AG10803 (cell line): ENCODE measurements at regions not wholly inside any gene's neighbourhood (a gene's known extent, or its start where the extent isn't known, plus 50 kb on each side); places are given as distances from the start of the nearest gene placed in this dataset.

ENCODE experiments used
- DNase-seq: peaks from one replicate; pipeline ENCODE4 v3.0.0; 2010; ENCODE audit warnings: low read depth
- H3K4me3 ChIP-seq: 2 replicates; pipeline ENCODE4 v1.5.1; 2011; ENCODE audit warnings: mild to moderate bottlenecking, low read length, control low read depth
- CTCF ChIP-seq: conservative IDR thresholded peaks from 2 replicates; pipeline ENCODE4 v1.5.1; 2011; ENCODE audit warnings: mild to moderate bottlenecking, low read length, control low read depth, inconsistent platforms

- TF ChIP-seq CTCF: no peak
- no peak overlapping the region for H3K4me3 ChIP-seq
- peak; percentile 70 for DNase-seq
Observed at GRCh38 chr6:67630146-67630545, 1004.9 kb upstream of the ADGRB3 start.

- DNase-seq: peak; percentile 23
- no peak overlapping the region for H3K4me3 ChIP-seq
- no peak for TF ChIP-seq CTCF
Observed at GRCh38 chr6:67629258-67629657, 1005.8 kb upstream of the ADGRB3 start.

DNA sequence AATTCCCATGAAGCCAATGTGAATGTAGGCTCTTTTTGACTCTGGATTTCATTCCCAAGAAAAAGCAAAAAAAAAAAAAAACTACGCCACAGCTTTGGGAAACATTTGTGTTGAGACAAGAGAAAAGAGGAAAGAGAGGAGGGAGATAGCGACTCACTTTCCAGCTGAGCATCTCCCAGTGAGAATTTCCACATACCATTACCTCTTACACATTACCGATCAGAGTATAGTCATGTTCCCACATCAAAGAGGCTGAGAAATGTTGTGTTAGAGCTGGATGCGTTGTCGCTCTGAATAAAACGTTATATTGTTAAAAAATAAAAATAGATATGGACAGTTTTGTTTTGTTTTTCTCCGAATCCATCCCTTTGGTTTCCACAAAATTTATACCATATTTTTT, 1019.3 kb upstream of the ADGRB3 start:
- H3K4me3 ChIP-seq: no peak overlapping the region
- DNase-seq: peak; percentile 7
- TF ChIP-seq CTCF: no peak

DNA sequence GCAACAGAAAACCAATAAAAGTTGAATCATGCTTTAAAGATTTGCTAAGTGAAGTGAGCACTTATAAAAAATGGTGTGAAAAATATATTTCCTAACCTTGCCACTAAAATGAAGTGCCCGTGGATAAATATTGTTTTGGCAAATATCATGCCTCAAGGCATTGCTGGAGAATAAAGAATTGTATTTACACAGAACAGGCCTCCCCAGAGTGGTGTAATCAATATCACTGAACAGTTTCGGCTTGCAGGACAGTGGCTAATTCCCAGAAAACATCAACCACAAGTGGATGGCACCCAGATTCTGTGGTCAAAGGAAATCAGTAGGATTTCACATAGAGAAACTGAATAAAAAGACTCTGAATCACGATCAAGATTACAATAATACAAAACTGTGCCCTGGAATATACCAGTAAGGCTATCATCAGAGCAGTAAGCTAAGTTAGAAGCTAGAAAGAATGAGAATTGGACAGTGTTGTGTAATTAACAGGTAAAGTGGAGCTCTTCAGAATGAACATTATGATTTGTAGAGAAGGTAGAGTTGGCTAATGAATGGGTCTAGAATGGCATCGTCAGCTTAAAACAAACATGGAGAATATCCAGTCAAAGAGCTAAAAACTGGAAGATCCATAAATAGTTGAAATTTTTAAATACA, 1026.9 kb upstream of the ADGRB3 start:
- DNase-seq: no peak
- no peak overlapping the region for H3K4me3 ChIP-seq
- no peak for TF ChIP-seq CTCF

- DNase-seq: no peak
- H3K4me3 ChIP-seq: no peak overlapping the region
Observed at GRCh38 chr6:67606906-67607828, 1027.9 kb upstream of the ADGRB3 start.

DNA sequence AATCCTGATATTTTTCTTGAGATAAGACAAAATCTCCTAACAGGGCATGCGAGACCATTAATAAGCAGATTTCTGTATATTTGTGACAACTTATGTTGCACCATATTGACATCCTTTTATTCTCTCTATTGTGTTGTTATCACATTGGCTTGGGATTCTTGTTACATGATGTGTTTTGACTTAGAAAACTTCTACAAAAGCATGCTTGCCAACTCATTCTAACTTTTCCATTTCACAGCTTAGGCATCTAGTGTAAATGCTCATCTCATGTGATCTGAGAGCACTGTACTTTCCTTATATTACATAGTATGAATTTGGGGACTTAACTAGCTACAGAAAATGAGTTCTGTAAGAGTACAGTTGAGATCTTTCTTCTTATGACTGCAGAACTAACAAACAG, 1040.7 kb upstream of the ADGRB3 start:
- TF ChIP-seq CTCF: no peak
- no peak for DNase-seq
- H3K4me3 ChIP-seq: no peak overlapping the region

More at GRCh38 chr6:67606906-67607828, 1027.9 kb upstream of the ADGRB3 start:
- TF ChIP-seq CTCF: no peak

DNA sequence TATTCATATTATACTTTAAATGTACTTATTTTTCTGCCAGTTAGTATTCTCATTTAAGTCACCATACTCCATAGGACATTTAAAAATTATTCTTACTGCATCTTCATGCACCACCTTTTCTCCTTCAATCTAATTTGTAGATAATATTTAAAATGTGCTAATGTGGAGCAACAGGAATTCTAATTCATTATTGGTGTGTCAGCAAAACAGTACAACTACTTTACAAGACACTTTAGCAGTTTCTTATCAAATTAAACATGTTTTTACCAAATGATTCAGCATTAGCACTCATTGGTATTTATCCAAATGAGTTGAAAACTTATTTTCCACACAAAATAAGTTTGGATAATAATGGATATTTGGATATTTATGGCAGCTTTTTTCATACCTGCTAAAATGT, 1041.8 kb upstream of the ADGRB3 start:
- DNase-seq: no peak
- TF ChIP-seq CTCF: no peak
- no peak overlapping the region for H3K4me3 ChIP-seq
